ENCODE measurements at regions not wholly inside any gene's neighbourhood (a gene's known extent, or its start where the extent isn't known, plus 50 kb on each side); places are given as distances from the start of the nearest gene placed in this dataset.

DNA sequence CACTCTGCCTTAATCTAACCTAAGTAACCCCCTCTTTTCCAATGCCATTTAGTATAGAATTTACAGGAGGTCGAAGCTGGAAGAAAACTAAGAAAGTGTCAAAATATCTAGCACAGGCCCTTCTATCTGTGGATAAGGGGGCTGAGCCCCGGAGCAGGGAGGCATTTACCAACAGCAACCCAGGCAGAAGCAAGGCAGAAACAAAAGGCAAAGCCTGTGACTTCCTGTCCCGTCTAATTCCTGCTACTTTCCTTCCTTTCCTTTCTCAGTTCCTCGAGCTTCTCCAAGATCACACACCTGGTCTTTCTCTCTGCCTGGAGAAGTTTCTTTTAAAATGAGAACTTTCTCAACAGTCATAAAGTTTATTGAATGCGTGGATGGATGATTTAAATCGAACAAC, 146.0 kb downstream of the FOXA2 start:
- Histone ChIP-seq H3K9me3 (ENCODE audit: low read length) (no peaks in the 10 kb centered on the region), H3K4me3 (ENCODE audit: low read length) (no peak overlapping the region), H3K4me2 (ENCODE audit: low read length) (no peak overlapping the region), H3K9ac (ENCODE audit: low read length) (no peak overlapping the region), H3K4me1 (ENCODE audit: insufficient read depth, low read length) (peaks cover 4% of the 10 kb centered on the region; the same call in 1 of the 2 replicates), H4K20me1 (ENCODE audit: low read length) (no peaks in the 10 kb centered on the region), H3K27ac (ENCODE audit: low read length) (no peak overlapping the region), H3K9me2 (replicated peaks; ENCODE audit: low read length) (no peaks in the 10 kb centered on the region), H3K79me2 (ENCODE audit: low read length) (no peaks in the 10 kb centered on the region), H2AFZ (ENCODE audit: low read length) (no peak overlapping the region), H3K27me3 (ENCODE audit: low read length) (no peaks in the 10 kb centered on the region), H3K36me3 (ENCODE audit: low read depth, low read length) (no peaks in the 10 kb centered on the region), H3F3A (ENCODE audit: low read length, unreplicated experiment) (no peaks in the 10 kb centered on the region)
- TF ChIP-seq EZH2phosphoT487 (IDR thresholded peaks at IDR 0.05; ENCODE audit: borderline replicate concordance, low read length): no peak
- no peak for TF ChIP-seq EZH2 (IDR thresholded peaks at IDR 0.05; ENCODE audit: low read length, unreplicated experiment)
- TF ChIP-seq, protein P1, sequence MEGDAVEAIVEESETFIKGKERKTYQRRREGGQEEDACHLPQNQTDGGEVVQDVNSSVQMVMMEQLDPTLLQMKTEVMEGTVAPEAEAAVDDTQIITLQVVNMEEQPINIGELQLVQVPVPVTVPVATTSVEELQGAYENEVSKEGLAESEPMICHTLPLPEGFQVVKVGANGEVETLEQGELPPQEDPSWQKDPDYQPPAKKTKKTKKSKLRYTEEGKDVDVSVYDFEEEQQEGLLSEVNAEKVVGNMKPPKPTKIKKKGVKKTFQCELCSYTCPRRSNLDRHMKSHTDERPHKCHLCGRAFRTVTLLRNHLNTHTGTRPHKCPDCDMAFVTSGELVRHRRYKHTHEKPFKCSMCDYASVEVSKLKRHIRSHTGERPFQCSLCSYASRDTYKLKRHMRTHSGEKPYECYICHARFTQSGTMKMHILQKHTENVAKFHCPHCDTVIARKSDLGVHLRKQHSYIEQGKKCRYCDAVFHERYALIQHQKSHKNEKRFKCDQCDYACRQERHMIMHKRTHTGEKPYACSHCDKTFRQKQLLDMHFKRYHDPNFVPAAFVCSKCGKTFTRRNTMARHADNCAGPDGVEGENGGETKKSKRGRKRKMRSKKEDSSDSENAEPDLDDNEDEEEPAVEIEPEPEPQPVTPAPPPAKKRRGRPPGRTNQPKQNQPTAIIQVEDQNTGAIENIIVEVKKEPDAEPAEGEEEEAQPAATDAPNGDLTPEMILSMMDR (conservative IDR thresholded peaks at IDR 0.05; ENCODE audit: low read depth, low read length): no peak
- ChIA-PET POLR2A (ENCODE audit: unreplicated experiment) (no interaction called here), CTCF (interaction anchor here (0.7 kb wide), 1 partner anchor 19 kb away, joined by 3 read pairs; no protein-coding TSS in a partner anchor)
- BruUV-seq (replicated peaks): no TSS peak
- no peak for DNase-seq
- intact Hi-C loops (cut with micrococcal nuclease): no loop called here
- no peak for ATAC-seq

DNA sequence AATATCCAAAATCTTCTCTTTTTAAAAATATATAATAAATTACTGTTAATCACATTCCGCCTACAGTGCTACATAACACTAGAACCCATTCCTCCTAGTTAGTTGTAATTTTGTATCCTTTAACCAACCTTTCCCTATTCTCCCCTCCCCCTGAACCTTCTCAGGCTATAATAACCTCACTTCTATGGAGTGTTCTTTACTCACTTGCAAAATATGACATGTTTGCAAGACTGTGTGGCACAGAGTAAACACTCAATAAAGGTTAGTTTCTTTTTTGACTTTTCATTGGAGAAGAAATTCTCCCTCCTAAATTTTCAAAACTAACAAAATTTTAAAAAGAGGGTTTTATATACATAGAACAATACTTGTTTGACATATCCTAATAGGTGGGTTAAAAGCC, 147.0 kb downstream of the FOXA2 start:
- no peaks in the 10 kb centered on the region for H3K27me3 ChIP-seq (ENCODE audit: low read length)
- H3F3A ChIP-seq (ENCODE audit: low read length, unreplicated experiment): no peaks in the 10 kb centered on the region
- H3K9me2 ChIP-seq (replicated peaks; ENCODE audit: low read length): no peaks in the 10 kb centered on the region
- CTCF ChIA-PET: no interaction called here
- no TSS peak for BruUV-seq (replicated peaks)
- no peaks in the 10 kb centered on the region for H4K20me1 ChIP-seq (ENCODE audit: low read length)
- TF ChIP-seq, protein P1 (conservative IDR thresholded peaks at IDR 0.05; ENCODE audit: low read depth, low read length): no peak
- TF ChIP-seq EZH2phosphoT487 (IDR thresholded peaks at IDR 0.05; ENCODE audit: borderline replicate concordance, low read length) (no peak), EZH2 (IDR thresholded peaks at IDR 0.05; ENCODE audit: low read length, unreplicated experiment) (no peak)
- no peaks in the 10 kb centered on the region for H3K36me3 ChIP-seq (ENCODE audit: low read depth, low read length)
- no peak overlapping the region for H3K27ac ChIP-seq (ENCODE audit: low read length)
- no peaks in the 10 kb centered on the region for H3K9me3 ChIP-seq (ENCODE audit: low read length)
- H3K9ac ChIP-seq (ENCODE audit: low read length): no peak overlapping the region
- no peak overlapping the region for H3K4me2 ChIP-seq (ENCODE audit: low read length)
- peaks cover 4% of the 10 kb centered on the region; the same call in 1 of the 2 replicates for H3K4me1 ChIP-seq (ENCODE audit: insufficient read depth, low read length)
- ATAC-seq: peak; percentile 53; the same call in 1 of the 2 replicates
- intact Hi-C loops (cut with micrococcal nuclease): no loop called here
- no peak overlapping the region for H2AFZ ChIP-seq (ENCODE audit: low read length)
- H3K79me2 ChIP-seq (ENCODE audit: low read length): no peaks in the 10 kb centered on the region
- H3K4me3 ChIP-seq (ENCODE audit: low read length): no peak overlapping the region
- POLR2A ChIA-PET (ENCODE audit: unreplicated experiment): no interaction called here
- peak; percentile 11 for DNase-seq

DNA sequence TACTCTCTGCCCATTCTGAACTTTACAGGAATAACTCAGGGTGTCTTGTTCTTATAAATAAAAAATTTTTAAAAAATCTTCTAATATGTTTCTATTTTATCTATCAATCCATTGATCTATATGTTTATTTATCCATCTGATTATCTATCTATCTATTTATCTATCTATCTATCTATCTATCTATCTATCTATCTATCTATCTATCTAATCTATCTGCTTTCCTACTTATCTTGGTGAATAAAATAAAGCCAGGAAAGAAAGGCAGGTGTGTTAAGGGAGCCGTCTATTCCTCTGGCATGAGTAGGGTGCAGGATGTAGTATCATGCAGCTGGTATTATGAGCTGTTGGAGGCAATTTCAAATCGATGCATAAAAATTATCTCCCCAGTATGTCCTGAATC, 153.0 kb downstream of the FOXA2 start:
- ATAC-seq (no peak), DNase-seq (no peak)
- POLR2A ChIA-PET (ENCODE audit: unreplicated experiment): interaction anchor here (0.6 kb wide), 1 partner anchor 32 kb away, joined by 3 read pairs; no protein-coding TSS in a partner anchor
- Histone ChIP-seq H3K4me2 (ENCODE audit: low read length) (no peak overlapping the region), H3K9me2 (replicated peaks; ENCODE audit: low read length) (no peaks in the 10 kb centered on the region), H3K4me3 (ENCODE audit: low read length) (no peak overlapping the region), H3K79me2 (ENCODE audit: low read length) (no peaks in the 10 kb centered on the region), H3K9ac (ENCODE audit: low read length) (no peak overlapping the region), H3K4me1 (ENCODE audit: insufficient read depth, low read length) (peaks cover 17% of the 10 kb centered on the region), H3K36me3 (ENCODE audit: low read depth, low read length) (no peaks in the 10 kb centered on the region), H3K27ac (ENCODE audit: low read length) (no peak overlapping the region), H3K9me3 (ENCODE audit: low read length) (no peaks in the 10 kb centered on the region), H4K20me1 (ENCODE audit: low read length) (no peaks in the 10 kb centered on the region), H3K27me3 (ENCODE audit: low read length) (no peaks in the 10 kb centered on the region), H3F3A (ENCODE audit: low read length, unreplicated experiment) (no peaks in the 10 kb centered on the region), H2AFZ (ENCODE audit: low read length) (no peak overlapping the region)
- CTCF ChIA-PET: no interaction called here
- no TSS peak for BruUV-seq (replicated peaks)
- intact Hi-C loops (cut with micrococcal nuclease): loop anchor here (2.0 kb wide), 1 partner anchor 41 kb away; no protein-coding TSS in a partner anchor
- TF ChIP-seq EZH2 (IDR thresholded peaks at IDR 0.05; ENCODE audit: low read length, unreplicated experiment) (no peak), EZH2phosphoT487 (IDR thresholded peaks at IDR 0.05; ENCODE audit: borderline replicate concordance, low read length) (no peak)
- TF ChIP-seq, protein P1 (conservative IDR thresholded peaks at IDR 0.05; ENCODE audit: low read depth, low read length): no peak

All from PC-3 (cell line).